H1 (cell line): ENCODE measurements at regions not wholly inside any gene's neighbourhood (a gene's known extent, or its start where the extent isn't known, plus 50 kb on each side); places are given as distances from the start of the nearest gene placed in this dataset.

Experiments
- CTCF ChIA-PET: fragments of 300-600 bp; sonication (Branson Sonifier 250); formaldehyde crosslinking; loops from one replicate; lab custom pipeline; 2021; ENCODE audit not compliant: partially characterized antibody; lab: Charles Lee
- POLR2A ChIA-PET: fragments of 300-600 bp; sonication (Branson Sonifier 250); formaldehyde crosslinking; loops from one replicate; lab custom pipeline; 2021; ENCODE audit warnings: inconsistent platforms; ENCODE audit not compliant: partially characterized antibody; lab: Charles Lee
- DNase-seq, 2 experiments: peaks; one replicate each; pipeline versions ENCODE4 v3.0.0 to v3.0.0-alpha.2; 2010 to 2022; ENCODE audit warnings: low spot score in 2 of 2, low read depth in 1 of 2, mixed read lengths in 1 of 2
- FAIRE-seq: peaks from 2 replicates; lab custom pipeline; 2011; peaks lifted over from hg19 to GRCh38; lab: Jason Lieb, UNC
- H2AFZ ChIP-seq: 2 replicates; pipeline ENCODE4 v1.8.1; 2012; ENCODE audit warnings: low read length, inconsistent platforms
- H2AK5ac ChIP-seq: 2 replicates; pipeline ENCODE4 v1.6.1; 2013; ENCODE audit warnings: low read depth, low read length
- H2BK120ac ChIP-seq: replicated peaks from 2 replicates; pipeline ENCODE3; 2013; ENCODE audit warnings: low read depth, low read length, inconsistent platforms
- H2BK12ac ChIP-seq: 2 replicates; pipeline ENCODE4 v1.6.1; 2013; ENCODE audit warnings: low read depth, low read length
- H2BK15ac ChIP-seq: 2 replicates; pipeline ENCODE4 v1.6.1; 2013; ENCODE audit warnings: low read length
- H2BK20ac ChIP-seq: 2 replicates; pipeline ENCODE4 v1.6.1; 2013; ENCODE audit warnings: low read length
- H2BK5ac ChIP-seq: 2 replicates; pipeline ENCODE4 v1.6.1; 2013; ENCODE audit warnings: low read depth, low read length
- H3K14ac ChIP-seq: 2 replicates; pipeline ENCODE4 v1.6.1; 2013; ENCODE audit warnings: inconsistent platforms; ENCODE audit not compliant: insufficient read length
- H3K18ac ChIP-seq: 2 replicates; pipeline ENCODE4 v1.6.1; 2013; ENCODE audit warnings: low read length; ENCODE audit errors: extremely low read depth
- H3K23ac ChIP-seq: 2 replicates; pipeline ENCODE4 v1.6.1; 2013; ENCODE audit warnings: inconsistent platforms; ENCODE audit not compliant: insufficient read length
- H3K23me2 ChIP-seq: 2 replicates; pipeline ENCODE4 v1.6.1; 2013; ENCODE audit warnings: low read depth, low read length
- H3K27ac ChIP-seq: 2 replicates; pipeline ENCODE4 v1.6.1; 2011; ENCODE audit warnings: low read depth, low read length, inconsistent platforms
- H3K27me3 ChIP-seq, 4 experiments: replicated peaks in 1 of 4; 1 replicate in 1 of 4; 2 replicates in 3 of 4; pipeline versions ENCODE4 v1.6.1 to v1.8.1; 2011 to 2013; ENCODE audit warnings: low read length in 3 of 4, mild to moderate bottlenecking in 3 of 4, inconsistent platforms in 2 of 4, mixed read lengths in 2 of 4, moderate library complexity in 1 of 4; ENCODE audit not compliant: control insufficient read depth in 3 of 4, insufficient read depth in 3 of 4; ENCODE audit errors: extremely low read depth in 1 of 4
- H3K36me3 ChIP-seq, 4 experiments: 2 replicates each; pipeline versions ENCODE4 v1.6.1 to v1.8.1; 2011 to 2013; ENCODE audit warnings: mild to moderate bottlenecking in 4 of 4, low read length in 3 of 4, moderate library complexity in 2 of 4, control low read depth in 1 of 4, inconsistent platforms in 1 of 4; ENCODE audit not compliant: insufficient read depth in 4 of 4, control insufficient read depth in 2 of 4
- H3K4ac ChIP-seq: replicated peaks from 2 replicates; pipeline ENCODE3; 2013; ENCODE audit warnings: low read length, low read depth, mixed read lengths, inconsistent platforms; ENCODE audit not compliant: insufficient read length
- H3K4me1 ChIP-seq, 4 experiments: replicated peaks in 1 of 4; 1 replicate in 1 of 4; 2 replicates in 3 of 4; pipeline versions ENCODE4 v1.6.1 to v1.8.1; 2011 to 2013; ENCODE audit warnings: low read length in 3 of 4, inconsistent platforms in 2 of 4, mixed read lengths in 1 of 4; ENCODE audit not compliant: insufficient read depth in 4 of 4, control insufficient read depth in 3 of 4
- H3K4me2 ChIP-seq, 2 experiments: 2 replicates each; pipeline versions ENCODE4 v1.6.1 to v1.8.1; 2011 to 2013; ENCODE audit warnings: low read depth in 2 of 2, low read length in 2 of 2, control low read depth in 1 of 2, inconsistent platforms in 1 of 2, mild to moderate bottlenecking in 1 of 2; ENCODE audit not compliant: insufficient read depth in 1 of 2
- H3K4me3 ChIP-seq, 4 experiments: fragments of 200-600, 300-600 bp in 1 of 4; sonication (generic), shearing (Covaris generic), sonication (Bioruptor Twin) in 1 of 4; 2 replicates each; pipeline versions ENCODE4 v1.5.1 to v1.8.1; 2011 to 2016; ENCODE audit warnings: low read length in 4 of 4, low read depth in 3 of 4, control low read depth in 2 of 4, inconsistent platforms in 2 of 4, mild to moderate bottlenecking in 2 of 4, mixed read lengths in 1 of 4, moderate library complexity in 1 of 4; ENCODE audit not compliant: insufficient read depth in 2 of 4; ENCODE audit errors: extremely low read depth in 1 of 4
- H3K56ac ChIP-seq: replicated peaks from 2 replicates; pipeline ENCODE3; 2013; ENCODE audit warnings: low read depth, mild to moderate bottlenecking, mixed read lengths, low read length, inconsistent platforms; ENCODE audit not compliant: insufficient read length
- H3K79me1 ChIP-seq: 2 replicates; pipeline ENCODE4 v1.6.1; 2013; ENCODE audit warnings: low read depth, low read length, control low read depth
- H3K79me2 ChIP-seq, 2 experiments: 2 replicates each; pipeline versions ENCODE4 v1.6.1 to v1.8.1; 2012 to 2013; ENCODE audit warnings: low read length in 2 of 2, mild to moderate bottlenecking in 2 of 2, inconsistent platforms in 1 of 2; ENCODE audit not compliant: insufficient read depth in 2 of 2, control insufficient read depth in 1 of 2
- H3K9ac ChIP-seq, 4 experiments: replicated peaks in 1 of 4; 1 replicate in 1 of 4; 2 replicates in 3 of 4; pipeline versions ENCODE4 v1.6.1 to v1.8.1; 2011 to 2013; ENCODE audit warnings: low read depth in 3 of 4, low read length in 3 of 4, control low read depth in 2 of 4, mild to moderate bottlenecking in 2 of 4, moderate library complexity in 2 of 4, inconsistent platforms in 1 of 4; ENCODE audit errors: extremely low read depth in 1 of 4
- H3K9me3 ChIP-seq, 2 experiments: 2 replicates each; pipeline versions ENCODE4 v1.6.1 to v1.8.1; 2012 to 2013; ENCODE audit warnings: mild to moderate bottlenecking in 2 of 2, moderate library complexity in 2 of 2, control low read depth in 1 of 2, inconsistent platforms in 1 of 2, low read depth in 1 of 2, low read length in 1 of 2, mixed read lengths in 1 of 2; ENCODE audit not compliant: insufficient read depth in 2 of 2
- H4K20me1 ChIP-seq, 2 experiments: replicated peaks in 1 of 2; 2 replicates each; pipeline versions ENCODE3 to v1.8.1; 2011 to 2013; ENCODE audit warnings: inconsistent platforms in 2 of 2, low read length in 2 of 2, mild to moderate bottlenecking in 1 of 2; ENCODE audit not compliant: insufficient read depth in 2 of 2, control insufficient read depth in 1 of 2
- H4K5ac ChIP-seq: 2 replicates; pipeline ENCODE4 v1.6.1; 2013; ENCODE audit warnings: low read length, low read depth, mixed read lengths, inconsistent platforms; ENCODE audit not compliant: insufficient read length
- H4K8ac ChIP-seq: 2 replicates; pipeline ENCODE4 v1.8.0; 2013; ENCODE audit warnings: mild to moderate bottlenecking, moderate library complexity, low read length, inconsistent platforms; ENCODE audit not compliant: insufficient read depth; ENCODE audit errors: extremely low read depth
- H4K91ac ChIP-seq: replicated peaks from 2 replicates; pipeline ENCODE3; 2013; ENCODE audit warnings: low read length, mixed read lengths, inconsistent platforms; ENCODE audit not compliant: insufficient read length
- CBX8 ChIP-seq: fragments of 300-800, 300-1000 bp; sonication (generic); IDR thresholded peaks from 2 replicates; pipeline ENCODE4 v1.7.1; 2016; ENCODE audit warnings: low read depth, low read length, borderline replicate concordance
- HDAC2 ChIP-seq, 2 experiments: fragments of 300-600 bp in 1 of 2; sonication (generic) in 1 of 2; IDR thresholded peaks; 2 replicates each; pipeline ENCODE4 v1.6.1; 2011 to 2012; ENCODE audit warnings: low read depth in 2 of 2, low read length in 2 of 2, mild to moderate bottlenecking in 2 of 2, moderate library complexity in 2 of 2, borderline replicate concordance in 1 of 2, inconsistent platforms in 1 of 2
- JUN ChIP-seq: IDR thresholded peaks from 2 replicates; pipeline ENCODE4 v1.6.1; 2011; ENCODE audit warnings: low read depth, mild to moderate bottlenecking, improper control_type of control experiment, low read length
- KDM5A ChIP-seq: fragments of 200-600 bp; IDR thresholded peaks from 2 replicates; pipeline ENCODE4 v1.7.1; 2012; ENCODE audit warnings: mild to moderate bottlenecking, low read length, inconsistent platforms, mixed read lengths
- RFX5 ChIP-seq: IDR thresholded peaks from 2 replicates; pipeline ENCODE4 v1.6.1; 2011; ENCODE audit warnings: low read depth, low read length, improper control_type of control experiment, borderline replicate concordance
- RNF2 ChIP-seq: fragments of 200-900, 300-1000 bp; sonication (generic); IDR thresholded peaks from 2 replicates; pipeline ENCODE4 v1.7.1; 2016; ENCODE audit warnings: borderline replicate concordance, low read depth, mild to moderate bottlenecking, antibody characterized with exemption, low read length; ENCODE audit not compliant: poor library complexity, severe bottlenecking; ENCODE audit errors: missing control alignments
- RXRA ChIP-seq: IDR thresholded peaks from 2 replicates; pipeline ENCODE4 v1.6.1; 2011; ENCODE audit warnings: low read depth, mild to moderate bottlenecking, low read length, moderate library complexity; ENCODE audit not compliant: insufficient read depth
- SAP30 ChIP-seq: fragments of 300-600 bp; sonication (generic); IDR thresholded peaks from 2 replicates; pipeline ENCODE4 v1.7.1; 2012; ENCODE audit warnings: low read length, moderate library complexity, mild to moderate bottlenecking, inconsistent platforms; ENCODE audit not compliant: insufficient read depth, insufficient replicate concordance
- SIN3A ChIP-seq, 2 experiments: IDR thresholded peaks in 1 of 2; conservative IDR thresholded peaks in 1 of 2; 2 replicates each; pipeline ENCODE4 v1.6.1; 2011 to 2012; ENCODE audit warnings: low read length in 2 of 2, improper control_type of control experiment in 1 of 2, low read depth in 1 of 2, mild to moderate bottlenecking in 1 of 2
- SIRT6 ChIP-seq: IDR thresholded peaks from one replicate; pipeline ENCODE4 v1.7.1; 2012; ENCODE audit warnings: low read length, inconsistent platforms
- SP2 ChIP-seq: IDR thresholded peaks from 2 replicates; pipeline ENCODE4 v1.6.1; 2012; ENCODE audit warnings: mild to moderate bottlenecking, low read length, inconsistent platforms
- TAF1 ChIP-seq: IDR thresholded peaks from 2 replicates; pipeline ENCODE4 v1.6.1; 2011; ENCODE audit warnings: mild to moderate bottlenecking, low read depth, low read length
- TBP ChIP-seq: IDR thresholded peaks from 2 replicates; pipeline ENCODE4 v1.6.1; 2011; ENCODE audit warnings: low read depth, low read length, improper control_type of control experiment
- TEAD4 ChIP-seq: IDR thresholded peaks from 2 replicates; pipeline ENCODE4 v1.6.1; 2012; ENCODE audit warnings: low read depth, low read length, inconsistent platforms, mixed read lengths
- WGBS, 2 experiments: shearing (Covaris generic) in 1 of 2; methylation state at CpG; one replicate each; pipeline versions ENCODE4 v1.1.6 to v1.1.7; 2013 to 2015; ENCODE audit warnings: low lambda C conversion rate in 2 of 2, mixed read lengths in 2 of 2, inconsistent platforms in 1 of 2, low coverage in 1 of 2, missing lambda C conversion rate in 1 of 2; ENCODE audit not compliant: insufficient replicate concordance in 2 of 2, insufficient coverage in 1 of 2, insufficient read length in 1 of 2; ENCODE audit errors: extremely low coverage in 1 of 2, missing lambda C conversion rate in 1 of 2; 5-methylcytosine and 5-hydroxymethylcytosine counted together

DNA sequence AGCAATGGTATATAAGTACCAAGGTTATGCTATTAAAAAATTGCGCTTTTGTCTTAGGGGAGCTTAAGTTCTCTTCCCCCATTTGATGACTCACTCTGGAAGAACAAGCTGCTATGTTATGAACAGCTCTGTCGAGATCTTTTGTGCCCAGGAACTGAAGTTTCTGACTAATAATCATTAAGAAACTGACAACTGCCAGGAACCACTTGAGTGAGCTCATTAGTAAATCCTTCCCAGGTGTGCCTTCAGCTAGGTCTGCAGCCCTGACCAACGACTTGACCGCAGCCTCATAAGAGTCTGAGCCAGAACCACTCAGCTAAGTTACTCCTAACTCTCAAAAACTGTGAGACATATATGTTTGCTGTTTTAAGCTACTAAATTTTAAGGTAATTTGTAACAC, 147.8 kb downstream of the SLITRK6 start:
- 86% methylated on average over 4 of the region's 4 CpGs; no CpG with 5 or more reads in 1 of the 2 experiments for WGBS, 2 experiments
- CTCF ChIA-PET = interaction anchor here (0.6 kb wide), 1 partner anchor 152 kb away, joined by 4 read pairs; no protein-coding TSS in a partner anchor

More for the DNA sequence above, 147.8 kb downstream of the SLITRK6 start:
- Histone ChIP-seq H3K79me1 (no peaks in the 10 kb centered on the region), H3K79me2 (no peaks in the 10 kb centered on the region), H2BK15ac (no peak overlapping the region), H2AFZ (no peak overlapping the region), H4K8ac (no peak overlapping the region), H3K23me2 (no peaks in the 10 kb centered on the region), H3K27me3 (no peaks in the 10 kb centered on the region), H3K4me2 (no peak overlapping the region), H3K36me3 (no peaks in the 10 kb centered on the region), H3K23ac (no peak overlapping the region), H3K9me3 (no peaks in the 10 kb centered on the region), H3K9ac (no peak overlapping the region), H3K14ac (no peak overlapping the region), H3K4me1 (peaks cover 0 to 3% (median 0%) of the 10 kb centered on the region in 4 experiments; a peak in 2 of 7 replicates), H2BK20ac (no peak overlapping the region), H3K27ac (no peak overlapping the region), H4K5ac (no peak overlapping the region), H3K4me3 (no peak overlapping the region), H4K20me1 (no peaks in the 10 kb centered on the region), H3K4ac (no peak overlapping the region), H3K56ac (no peak overlapping the region), H4K91ac (no peak overlapping the region), H2BK12ac (no peak overlapping the region), H2AK5ac (no peak overlapping the region), H3K18ac (no peak overlapping the region), H2BK120ac (no peak overlapping the region), H2BK5ac (no peak overlapping the region)
- POLR2A ChIA-PET = no interaction called here
- TF ChIP-seq CBX8 (no peak), RNF2 (no peak), SAP30 (no peak), RFX5 (no peak), SIRT6 (no peak), SP2 (no peak), TEAD4 (no peak), KDM5A (no peak), TBP (no peak), TAF1 (no peak), RXRA (no peak), SIN3A (conservative IDR thresholded peaks at IDR 0.05 in 1 of 2, IDR thresholded peaks at IDR 0.05 in 1 of 2; ENCODE audit: low read depth in 1 of 2, low read length in 2 of 2) (no peak), JUN (no peak), HDAC2 (IDR thresholded peaks at IDR 0.05; ENCODE audit: borderline replicate concordance in 1 of 2, low read depth in 2 of 2, low read length in 2 of 2) (no peak)
- DNase-seq (no peak), FAIRE-seq (no peak)
